Endodermal cell (in vitro differentiated cells): ENCODE measurements at regions not wholly inside any gene's neighbourhood (a gene's known extent, or its start where the extent isn't known, plus 50 kb on each side); places are given as distances from the start of the nearest gene placed in this dataset.

Experiments
- DNase-seq: peaks from one replicate; pipeline ENCODE4 v3.0.0-alpha.2; 2017
- H3K27ac ChIP-seq: 2 replicates; pipeline ENCODE4 v1.5.1; 2013; ENCODE audit warnings: mild to moderate bottlenecking, low read depth, low read length, moderate library complexity
- H3K27me3 ChIP-seq: 2 replicates; pipeline ENCODE4 v1.6.1; 2013; ENCODE audit warnings: mild to moderate bottlenecking, low read length, moderate library complexity; ENCODE audit not compliant: insufficient read depth, control insufficient read depth, poor library complexity, severe bottlenecking
- H3K36me3 ChIP-seq: 2 replicates; pipeline ENCODE4 v1.7.0; 2013; ENCODE audit warnings: mild to moderate bottlenecking, low read length, moderate library complexity; ENCODE audit not compliant: control insufficient read depth, insufficient read depth
- H3K4me1 ChIP-seq: one replicate; pipeline ENCODE4 v1.7.0; 2013; ENCODE audit warnings: low read length; ENCODE audit not compliant: control insufficient read depth, insufficient read depth
- H3K4me3 ChIP-seq: 2 replicates; pipeline ENCODE4 v1.5.1; 2013; ENCODE audit warnings: mild to moderate bottlenecking, low read length, moderate library complexity
- H3K9ac ChIP-seq: 2 replicates; pipeline ENCODE4 v1.6.1; 2013; ENCODE audit warnings: mild to moderate bottlenecking, low read length, moderate library complexity; ENCODE audit not compliant: poor library complexity, severe bottlenecking; ENCODE audit errors: extremely low read depth
- H3K9me3 ChIP-seq: 2 replicates; pipeline ENCODE4 v1.6.1; 2013; ENCODE audit warnings: mild to moderate bottlenecking, low read length, moderate library complexity; ENCODE audit not compliant: control insufficient read depth
- H3K27ac Mint-ChIP-seq: 2 replicates; pipeline ENCODE4 v1.8.0; 2020; ENCODE audit warnings: mixed read lengths
- H3K27me3 Mint-ChIP-seq: 2 replicates; pipeline ENCODE4 v1.8.0; 2021; ENCODE audit warnings: mild to moderate bottlenecking, mixed read lengths; ENCODE audit not compliant: insufficient read depth
- H3K36me3 Mint-ChIP-seq: 2 replicates; pipeline ENCODE4 v1.8.0; 2020; ENCODE audit warnings: low read depth, mixed read lengths
- H3K4me1 Mint-ChIP-seq: 2 replicates; pipeline ENCODE4 v1.8.0; 2020; ENCODE audit warnings: mixed read lengths
- H3K4me3 Mint-ChIP-seq: 2 replicates; pipeline ENCODE4 v1.8.0; 2020; ENCODE audit warnings: mild to moderate bottlenecking, moderate library complexity, mixed read lengths
- H3K9me3 Mint-ChIP-seq: 2 replicates; pipeline ENCODE4 v1.8.0; 2020; ENCODE audit warnings: mild to moderate bottlenecking, mixed read lengths
- CTCF ChIP-seq: fragments of 200-600 bp; sonication (generic); conservative IDR thresholded peaks from 2 replicates; pipeline ENCODE4 v1.5.0; 2021; ENCODE audit warnings: antibody characterized with exemption, mild to moderate bottlenecking
- WGBS, 2 experiments: methylation state at CpG; one replicate each; pipeline versions ENCODE4 v1.1.5 to v1.1.7; 2013; ENCODE audit warnings: missing lambda C conversion rate in 2 of 2, mixed read lengths in 1 of 2; ENCODE audit not compliant: insufficient coverage in 1 of 2, insufficient read length in 1 of 2; 5-methylcytosine and 5-hydroxymethylcytosine counted together

- Mint-ChIP-seq H3K27me3 (no peaks in the 10 kb centered on the region), H3K36me3 (no peaks in the 10 kb centered on the region), H3K4me1 (peaks cover 10% of the 10 kb centered on the region), H3K27ac (no peak overlapping the region), H3K9me3 (peaks cover 8% of the 10 kb centered on the region), H3K4me3 (no peak overlapping the region)
- H3K36me3 ChIP-seq = no peaks in the 10 kb centered on the region
- H3K9ac ChIP-seq = no peak overlapping the region
- no peaks in the 10 kb centered on the region for H3K9me3 ChIP-seq
- H3K4me3 ChIP-seq = no peak overlapping the region
- DNase-seq = no peak
- no peaks in the 10 kb centered on the region for H3K27me3 ChIP-seq
- peaks cover 2% of the 10 kb centered on the region for H3K4me1 ChIP-seq
- 91 to 95% methylated on average over 2 of the region's 2 CpGs for WGBS, 2 experiments
- TF ChIP-seq CTCF = no peak
- H3K27ac ChIP-seq = no peak overlapping the region
Observed at GRCh38 chr13:73585236-73585635, 526.4 kb downstream of the KLF5 start.

- Histone ChIP-seq H3K27me3 (no peaks in the 10 kb centered on the region), H3K36me3 (no peaks in the 10 kb centered on the region), H3K27ac (no peak overlapping the region), H3K9ac (no peak overlapping the region), H3K4me3 (no peak overlapping the region), H3K4me1 (peaks cover 2% of the 10 kb centered on the region), H3K9me3 (no peaks in the 10 kb centered on the region)
- Mint-ChIP-seq H3K4me3 (no peak overlapping the region), H3K9me3 (peaks cover 8% of the 10 kb centered on the region), H3K27ac (no peak overlapping the region), H3K36me3 (no peaks in the 10 kb centered on the region), H3K4me1 (peaks cover 10% of the 10 kb centered on the region), H3K27me3 (no peaks in the 10 kb centered on the region)
- DNase-seq = no peak
- TF ChIP-seq CTCF = no peak
- WGBS, 2 experiments = 85 to 88% methylated on average over 3 of the region's 3 CpGs
Observed at GRCh38 chr13:73583331-73583730, 524.5 kb downstream of the KLF5 start.

- Histone ChIP-seq H3K9me3 (no peaks in the 10 kb centered on the region), H3K27ac (no peak overlapping the region), H3K36me3 (no peaks in the 10 kb centered on the region), H3K9ac (no peak overlapping the region), H3K4me3 (no peak overlapping the region), H3K27me3 (no peaks in the 10 kb centered on the region), H3K4me1 (peaks cover 2% of the 10 kb centered on the region)
- peaks cover 10% of the 10 kb centered on the region for H3K4me1 Mint-ChIP-seq
- H3K4me3 Mint-ChIP-seq = no peak overlapping the region
- 83 to 90% methylated on average over 1 to 3 of the region's 3 CpGs for WGBS, 2 experiments
- no peaks in the 10 kb centered on the region for H3K36me3 Mint-ChIP-seq
- no peaks in the 10 kb centered on the region for H3K27me3 Mint-ChIP-seq
- no peak for DNase-seq
- H3K9me3 Mint-ChIP-seq = peaks cover 13% of the 10 kb centered on the region
- no peak for TF ChIP-seq CTCF
- H3K27ac Mint-ChIP-seq = no peak overlapping the region
Observed at GRCh38 chr13:73580513-73581267, 521.9 kb downstream of the KLF5 start.
